Astrocyte of the cerebellum (primary cell): ENCODE measurements at regions not wholly inside any gene's neighbourhood (a gene's known extent, or its start where the extent isn't known, plus 50 kb on each side); places are given as distances from the start of the nearest gene placed in this dataset.
"Not testable (repeated sequence)": the region's sequence is repeated elsewhere in the genome, so short reads cannot be mapped to it uniquely, and the experiment has no call there.

ENCODE experiments used
- DNase-seq: peaks from one replicate; pipeline ENCODE4 v3.0.0-alpha.2; 2011; ENCODE audit warnings: low read depth
- H3K4me3 ChIP-seq: 2 replicates; pipeline ENCODE4 v1.5.1; 2011; ENCODE audit warnings: mild to moderate bottlenecking, low read depth, low read length, moderate library complexity
- in situ Hi-C: cut with HindIII; loops from 2 replicates; pipeline ENCODE4 v1.10.0; 2017; ENCODE audit warnings: low sequenced_read_pairs
- TF ChIP-seq, protein P1 (sequence below): IDR thresholded peaks from 2 replicates; pipeline ENCODE4 v1.5.1; 2012; ENCODE audit warnings: low read length, low read depth, moderate library complexity, mild to moderate bottlenecking; ENCODE audit errors: missing control alignments

DNA sequence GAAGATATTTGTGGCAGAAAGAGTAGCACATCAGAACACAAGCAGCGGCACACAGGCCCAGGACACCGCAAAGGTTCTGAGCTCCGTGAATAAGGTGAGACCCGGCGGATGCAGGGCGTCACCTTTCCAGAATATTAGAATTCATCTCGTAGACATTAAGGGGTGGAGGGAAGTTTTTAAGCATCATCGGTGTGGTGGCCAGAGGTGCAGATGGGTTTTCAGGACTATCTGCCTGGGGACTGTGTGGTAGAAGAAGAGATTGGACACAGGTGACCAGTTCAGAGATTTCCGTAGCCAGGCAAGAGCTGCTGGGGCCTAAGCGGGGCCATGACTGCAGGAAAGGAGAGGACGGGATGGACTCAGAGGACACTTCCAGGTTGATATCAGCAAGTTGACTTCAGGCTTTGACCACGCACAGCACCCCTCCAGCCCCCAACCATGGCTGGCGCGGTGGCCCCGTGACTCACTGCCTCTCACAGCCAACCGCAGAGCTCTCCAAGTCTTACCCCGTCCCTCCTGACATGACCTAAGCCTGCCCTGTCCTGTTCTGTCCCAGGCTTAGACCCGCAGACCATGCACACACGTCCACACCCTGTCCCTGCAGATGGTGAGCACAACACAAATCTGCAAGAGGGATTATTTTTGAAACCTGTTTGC, 97.2 kb downstream of the OAT start:
- TF ChIP-seq, protein P1, sequence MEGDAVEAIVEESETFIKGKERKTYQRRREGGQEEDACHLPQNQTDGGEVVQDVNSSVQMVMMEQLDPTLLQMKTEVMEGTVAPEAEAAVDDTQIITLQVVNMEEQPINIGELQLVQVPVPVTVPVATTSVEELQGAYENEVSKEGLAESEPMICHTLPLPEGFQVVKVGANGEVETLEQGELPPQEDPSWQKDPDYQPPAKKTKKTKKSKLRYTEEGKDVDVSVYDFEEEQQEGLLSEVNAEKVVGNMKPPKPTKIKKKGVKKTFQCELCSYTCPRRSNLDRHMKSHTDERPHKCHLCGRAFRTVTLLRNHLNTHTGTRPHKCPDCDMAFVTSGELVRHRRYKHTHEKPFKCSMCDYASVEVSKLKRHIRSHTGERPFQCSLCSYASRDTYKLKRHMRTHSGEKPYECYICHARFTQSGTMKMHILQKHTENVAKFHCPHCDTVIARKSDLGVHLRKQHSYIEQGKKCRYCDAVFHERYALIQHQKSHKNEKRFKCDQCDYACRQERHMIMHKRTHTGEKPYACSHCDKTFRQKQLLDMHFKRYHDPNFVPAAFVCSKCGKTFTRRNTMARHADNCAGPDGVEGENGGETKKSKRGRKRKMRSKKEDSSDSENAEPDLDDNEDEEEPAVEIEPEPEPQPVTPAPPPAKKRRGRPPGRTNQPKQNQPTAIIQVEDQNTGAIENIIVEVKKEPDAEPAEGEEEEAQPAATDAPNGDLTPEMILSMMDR: no peak

DNA sequence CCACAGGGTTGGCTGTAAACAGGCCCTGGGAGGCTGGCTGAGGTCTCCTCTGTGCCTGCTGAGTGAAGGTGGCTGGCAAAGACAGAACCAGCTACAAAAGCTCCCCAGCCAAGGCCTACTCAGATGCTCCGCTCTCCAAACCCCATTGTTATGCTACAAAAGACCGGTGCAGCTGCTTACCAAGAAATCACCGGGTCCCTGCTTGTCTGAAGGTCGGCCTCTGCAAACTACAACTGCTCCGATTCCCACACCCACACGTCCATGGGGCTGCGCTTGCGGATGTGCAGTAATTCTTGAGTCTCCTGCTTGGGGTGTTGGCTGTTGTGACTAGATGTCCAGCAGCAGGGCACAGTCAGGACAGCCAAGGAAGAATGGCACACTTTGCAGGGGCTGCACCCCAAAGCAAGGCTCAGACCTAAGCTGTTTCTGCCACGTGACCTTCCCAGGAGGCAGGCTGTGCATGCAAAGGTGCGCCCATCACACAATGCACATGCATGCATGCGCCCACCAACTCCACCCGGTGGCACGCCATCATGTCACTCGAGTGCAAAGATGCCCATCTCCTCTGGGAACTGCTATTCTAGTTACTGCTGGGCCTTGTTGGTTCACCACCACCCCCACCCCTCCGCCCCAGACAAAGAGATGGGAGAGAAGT, 97.8 kb downstream of the OAT start:
- DNase-seq: no peak
- TF ChIP-seq, protein P1: no peak
- in situ Hi-C loops: no loop called here
- H3K4me3 ChIP-seq: no peak overlapping the region

More for the DNA sequence above, 97.2 kb downstream of the OAT start:
- in situ Hi-C loops: no loop called here
- no peak overlapping the region for H3K4me3 ChIP-seq
- no peak for DNase-seq

DNA sequence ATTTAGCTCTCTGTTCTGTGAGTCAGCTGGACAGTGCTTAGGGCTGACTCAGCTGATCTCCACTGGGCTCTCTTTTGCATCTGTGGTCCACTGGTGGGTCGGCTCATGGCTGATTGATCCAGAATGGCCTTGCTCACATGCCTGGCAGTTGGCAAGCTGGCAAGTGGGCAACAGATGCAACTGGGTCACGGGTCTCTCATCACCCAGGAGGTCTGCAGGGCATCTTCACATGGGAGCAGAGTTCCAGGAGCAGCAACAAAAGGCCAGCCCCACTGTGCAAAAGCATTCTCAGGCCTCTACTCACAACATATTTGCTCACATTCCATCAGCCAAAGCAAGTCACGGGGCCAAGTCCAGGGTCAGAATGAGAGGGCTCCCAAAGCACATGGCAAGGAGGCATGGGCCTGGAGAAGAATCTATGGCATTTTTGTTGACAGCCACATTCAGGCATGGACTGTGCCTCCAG, 98.8 kb downstream of the OAT start:
- in situ Hi-C loops: no loop called here
- TF ChIP-seq, protein P1: no peak
- DNase-seq: no peak
- H3K4me3 ChIP-seq: no peak overlapping the region

DNA sequence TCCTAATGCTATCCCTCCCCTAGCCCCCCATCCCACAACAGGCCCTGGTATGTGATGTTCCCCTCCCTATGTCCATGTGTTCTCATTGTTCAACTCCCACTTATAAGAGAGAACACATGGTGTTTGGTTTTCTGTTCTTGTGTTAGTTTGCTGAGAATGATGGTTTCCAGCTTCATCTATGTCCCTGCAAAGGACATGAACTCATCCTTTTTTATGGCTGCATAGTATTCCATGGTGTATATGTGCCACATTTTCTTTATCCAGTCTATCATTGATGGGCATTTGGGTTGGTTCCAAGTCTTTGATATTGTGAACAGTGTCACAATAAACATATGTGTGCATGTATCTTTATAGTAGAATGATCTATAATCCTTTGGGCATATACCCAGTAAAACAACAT, 99.2 kb downstream of the OAT start:
- DNase-seq, in situ Hi-C loops, H3K4me3 ChIP-seq: not testable (repeated sequence)

GRCh38 chr10:124318811-124319210, 99.9 kb downstream of the OAT start:
- in situ Hi-C loops: no loop called here
- DNase-seq: no peak
- TF ChIP-seq, protein P1: no peak
- H3K4me3 ChIP-seq: no peak overlapping the region

GRCh38 chr10:124318076-124318475, 100.6 kb downstream of the OAT start:
- DNase-seq: no peak
- no peak overlapping the region for H3K4me3 ChIP-seq
- in situ Hi-C loops: no loop called here
- TF ChIP-seq, protein P1: no peak

GRCh38 chr10:124316326-124316725, 102.4 kb downstream of the OAT start:
- no peak overlapping the region for H3K4me3 ChIP-seq
- in situ Hi-C loops: no loop called here
- TF ChIP-seq, protein P1: no peak
- DNase-seq: no peak
